Osteocyte (in vitro differentiated cells): ENCODE measurements at regions not wholly inside any gene's neighbourhood (a gene's known extent, or its start where the extent isn't known, plus 50 kb on each side); places are given as distances from the start of the nearest gene placed in this dataset.

Source experiments
- DNase-seq: peaks from one replicate; pipeline ENCODE4 v3.0.0; 2021; ENCODE audit warnings: mixed read lengths; ENCODE audit not compliant: unreplicated experiment; ENCODE audit errors: extremely low spot score
- H3K27ac Mint-ChIP-seq: one replicate; pipeline ENCODE4 v1.8.0; 2021; ENCODE audit warnings: mild to moderate bottlenecking, mixed read lengths; ENCODE audit not compliant: unreplicated experiment
- H3K27me3 Mint-ChIP-seq: one replicate; pipeline ENCODE4 v1.8.0; 2021; ENCODE audit warnings: mixed read lengths; ENCODE audit not compliant: unreplicated experiment
- H3K36me3 Mint-ChIP-seq: one replicate; pipeline ENCODE4 v1.8.0; 2021; ENCODE audit warnings: mixed read lengths; ENCODE audit not compliant: unreplicated experiment
- H3K4me1 Mint-ChIP-seq: one replicate; pipeline ENCODE4 v1.8.0; 2021; ENCODE audit warnings: mixed read lengths; ENCODE audit not compliant: unreplicated experiment
- H3K4me3 Mint-ChIP-seq: one replicate; pipeline ENCODE4 v1.8.0; 2021; ENCODE audit warnings: mild to moderate bottlenecking, moderate library complexity, mixed read lengths; ENCODE audit not compliant: unreplicated experiment
- H3K9me3 Mint-ChIP-seq: one replicate; pipeline ENCODE4 v1.8.0; 2021; ENCODE audit warnings: mixed read lengths; ENCODE audit not compliant: unreplicated experiment
- CTCF ChIP-seq: fragments of 200-600 bp; sonication (generic); IDR thresholded peaks from 2 replicates; pipeline ENCODE4 v1.5.0; 2021; ENCODE audit warnings: antibody characterized with exemption, mild to moderate bottlenecking, moderate library complexity

- DNase-seq, result no peak
- no peak for TF ChIP-seq CTCF
- Mint-ChIP-seq H3K36me3 (no peaks in the 10 kb centered on the region), H3K9me3 (peaks cover 14% of the 10 kb centered on the region), H3K27ac (no peak overlapping the region), H3K4me1 (no peaks in the 10 kb centered on the region), H3K4me3 (no peak overlapping the region), H3K27me3 (no peaks in the 10 kb centered on the region)
Measured at GRCh38 chr21:22450507-22450906, 1452.3 kb downstream of the NCAM2 start.

GRCh38 chr21:22456241-22456640 lies 1458.0 kb downstream of the NCAM2 start:
- Mint-ChIP-seq H3K4me3 (no peak overlapping the region), H3K27me3 (no peaks in the 10 kb centered on the region), H3K27ac (no peak overlapping the region), H3K36me3 (no peaks in the 10 kb centered on the region), H3K4me1 (no peaks in the 10 kb centered on the region), H3K9me3 (peaks cover 13% of the 10 kb centered on the region)
- no peak for TF ChIP-seq CTCF
- DNase-seq, result no peak

GRCh38 chr21:22468893-22469292 lies 1470.7 kb downstream of the NCAM2 start:
- H3K27me3 Mint-ChIP-seq, result no peaks in the 10 kb centered on the region

GRCh38 chr21:22474403-22474802 lies 1476.2 kb downstream of the NCAM2 start:
- Mint-ChIP-seq H3K4me1 (no peaks in the 10 kb centered on the region), H3K27ac (no peak overlapping the region)
- no peak for DNase-seq

More at GRCh38 chr21:22468893-22469292, 1470.7 kb downstream of the NCAM2 start:
- Mint-ChIP-seq H3K4me1 (no peaks in the 10 kb centered on the region), H3K36me3 (no peaks in the 10 kb centered on the region), H3K9me3 (peaks cover 40% of the 10 kb centered on the region), H3K4me3 (no peak overlapping the region), H3K27ac (no peak overlapping the region)
- DNase-seq, result no peak
- no peak for TF ChIP-seq CTCF

GRCh38 chr21:22476214-22476613 lies 1478.0 kb downstream of the NCAM2 start:
- Mint-ChIP-seq H3K9me3 (peaks cover 30% of the 10 kb centered on the region), H3K4me3 (no peak overlapping the region), H3K36me3 (no peaks in the 10 kb centered on the region), H3K27me3 (no peaks in the 10 kb centered on the region), H3K4me1 (no peaks in the 10 kb centered on the region), H3K27ac (no peak overlapping the region)
- no peak for TF ChIP-seq CTCF
- DNase-seq, result no peak

More at GRCh38 chr21:22474403-22474802, 1476.2 kb downstream of the NCAM2 start:
- H3K36me3 Mint-ChIP-seq, result no peaks in the 10 kb centered on the region
- H3K9me3 Mint-ChIP-seq, result peaks cover 25% of the 10 kb centered on the region
- H3K4me3 Mint-ChIP-seq, result no peak overlapping the region
- TF ChIP-seq CTCF, result no peak
- no peaks in the 10 kb centered on the region for H3K27me3 Mint-ChIP-seq
